Naive B cell (primary cell): ENCODE measurements at regions not wholly inside any gene's neighbourhood (a gene's known extent, or its start where the extent isn't known, plus 50 kb on each side); places are given as distances from the start of the nearest gene placed in this dataset.

Source experiments
- ATAC-seq, 2 donors: fragments of 150-1000 bp; cut with Tn5 transposase; 2 replicates each; pipeline ENCODE4 v1.10.0; 2021; ENCODE audit warnings: low read depth in 2 of 2, mild to moderate bottlenecking in 2 of 2, moderate library complexity in 2 of 2
- DNase-seq: peaks from one replicate; pipeline ENCODE4 v3.0.0; 2022
- H3K27ac Mint-ChIP-seq, 6 donors: one replicate each; pipeline ENCODE4 v1.8.0; 2020 to 2022; ENCODE audit warnings: mild to moderate bottlenecking in 6 of 6, mixed read lengths in 6 of 6, moderate library complexity in 5 of 6, inconsistent platforms in 2 of 6
- H3K27me3 Mint-ChIP-seq, 3 donors: one replicate each; pipeline ENCODE4 v1.8.0; 2021 to 2022; ENCODE audit warnings: mixed read lengths in 3 of 3, mild to moderate bottlenecking in 1 of 3
- H3K36me3 Mint-ChIP-seq, 2 donors: one replicate each; pipeline ENCODE4 v1.8.0; 2020 to 2022; ENCODE audit warnings: mixed read lengths in 2 of 2, inconsistent platforms in 1 of 2, mild to moderate bottlenecking in 1 of 2
- H3K4me1 Mint-ChIP-seq, 3 donors: one replicate each; pipeline ENCODE4 v1.8.0; 2020 to 2022; ENCODE audit warnings: mixed read lengths in 3 of 3, inconsistent platforms in 1 of 3, mild to moderate bottlenecking in 1 of 3, moderate library complexity in 1 of 3
- H3K4me3 Mint-ChIP-seq, 8 donors: one replicate each; pipeline ENCODE4 v1.8.0; 2020 to 2022; ENCODE audit warnings: mild to moderate bottlenecking in 8 of 8, mixed read lengths in 8 of 8, moderate library complexity in 8 of 8, inconsistent platforms in 2 of 8
- H3K9me3 Mint-ChIP-seq, 7 donors: one replicate each; pipeline ENCODE4 v1.8.0; 2020 to 2022; ENCODE audit warnings: mixed read lengths in 7 of 7, mild to moderate bottlenecking in 5 of 7, inconsistent platforms in 2 of 7, moderate library complexity in 1 of 7

DNA sequence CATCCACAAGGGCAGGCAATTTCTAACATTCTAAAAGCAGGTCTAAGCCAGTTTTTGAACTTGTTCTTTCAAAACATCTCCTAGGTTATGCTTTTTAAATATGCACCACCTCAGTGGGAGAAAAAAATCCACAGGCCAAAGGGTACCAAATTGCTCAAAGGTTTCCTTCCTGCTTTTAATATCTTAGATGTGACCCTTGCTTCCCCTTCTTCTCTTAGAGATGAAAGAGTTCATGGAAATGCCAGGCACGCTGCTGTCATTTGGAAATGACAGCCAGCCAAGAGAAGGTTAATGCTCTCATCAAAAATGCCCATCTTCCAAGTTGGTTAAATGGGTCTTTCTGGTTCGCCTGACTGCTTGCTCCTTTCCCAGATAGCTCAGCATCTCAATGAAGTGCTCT lies 497.1 kb downstream of the CD83 start:
- ATAC-seq (no peak), DNase-seq (no peak)
- H3K36me3 Mint-ChIP-seq = peaks cover 0 to 13% of the 10 kb centered on the region in 2 donors
- H3K4me3 Mint-ChIP-seq = no peak overlapping the region
- peaks cover 3 to 10% (median 8%) of the 10 kb centered on the region in 7 donors for H3K9me3 Mint-ChIP-seq
- peak overlapping the region in 1 of 6 donors; percentile 89 for H3K27ac Mint-ChIP-seq
- H3K4me1 Mint-ChIP-seq = peaks cover 21 to 71% (median 24%) of the 10 kb centered on the region in 3 donors
- no peaks in the 10 kb centered on the region for H3K27me3 Mint-ChIP-seq

DNA sequence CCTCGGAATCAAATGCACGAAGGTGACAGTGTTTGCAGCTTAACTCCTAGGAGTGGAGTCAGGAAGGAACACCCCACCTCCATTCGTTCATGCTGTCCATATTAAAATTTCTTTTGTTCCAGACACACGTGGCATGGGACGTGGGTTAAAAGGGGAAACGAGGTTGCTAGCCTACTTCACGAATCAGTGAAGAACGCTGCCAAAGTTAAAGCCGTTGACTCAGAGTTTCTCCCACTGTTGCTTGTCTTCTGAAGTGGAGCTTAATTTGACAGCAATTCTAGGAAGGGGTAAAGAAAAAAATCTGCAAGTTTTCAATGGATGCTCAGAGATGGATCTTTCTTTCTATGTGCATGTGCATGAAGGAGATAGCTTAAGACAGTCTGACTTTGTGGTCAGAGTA lies 499.1 kb downstream of the CD83 start:
- DNase-seq (no peak), ATAC-seq (no peak)
- Mint-ChIP-seq H3K27ac (peak overlapping the region in 2 of 6 donors; percentile 15 to 59), H3K36me3 (peaks cover 0 to 13% of the 10 kb centered on the region in 2 donors), H3K9me3 (peaks cover 3 to 10% (median 5%) of the 10 kb centered on the region in 7 donors), H3K27me3 (no peaks in the 10 kb centered on the region), H3K4me1 (peaks cover 22 to 65% (median 26%) of the 10 kb centered on the region in 3 donors), H3K4me3 (peak overlapping the region in 2 of 8 donors; percentile 0 to 25)

DNA sequence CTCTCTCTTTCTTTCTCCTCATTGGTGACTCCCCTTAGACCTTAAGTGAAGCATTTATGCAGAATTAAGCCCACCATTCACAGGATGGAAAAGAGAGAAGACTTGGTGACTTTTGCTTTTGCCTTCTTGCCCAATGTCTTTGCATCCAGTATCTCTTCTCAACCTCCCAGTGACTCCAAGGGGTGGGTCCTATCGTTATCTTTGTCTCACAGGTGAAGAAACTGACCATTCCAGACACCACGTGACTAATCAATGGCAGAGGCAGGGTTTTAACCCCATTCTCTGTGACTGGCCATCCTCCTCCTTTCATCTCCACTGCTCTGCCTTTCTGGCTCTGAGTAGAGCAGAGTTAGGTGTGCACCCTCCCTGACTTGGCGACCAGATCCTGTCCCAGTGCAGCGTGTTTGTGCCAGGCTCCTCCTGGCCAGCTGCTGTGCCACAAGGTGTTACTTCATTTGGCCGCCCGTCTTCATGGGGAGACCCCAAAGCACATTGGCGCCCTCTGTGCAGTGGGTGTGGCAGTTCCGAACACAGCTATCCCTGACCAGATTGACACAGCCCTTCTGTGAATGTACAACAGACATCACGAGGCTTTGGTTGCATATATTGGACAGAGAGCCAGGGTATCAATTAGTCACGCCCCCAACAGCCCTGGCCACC lies 501.3 kb downstream of the CD83 start:
- peaks cover 3 to 10% (median 5%) of the 10 kb centered on the region in 7 donors for H3K9me3 Mint-ChIP-seq
- peaks cover 33 to 72% (median 36%) of the 10 kb centered on the region in 3 donors for H3K4me1 Mint-ChIP-seq
- H3K4me3 Mint-ChIP-seq = peak overlapping the region in 1 of 8 donors; percentile 60
- peaks cover 0 to 4% of the 10 kb centered on the region in 2 donors for H3K36me3 Mint-ChIP-seq
- H3K27ac Mint-ChIP-seq = peak overlapping the region in 2 of 6 donors; percentile 61 to 90
- H3K27me3 Mint-ChIP-seq = no peaks in the 10 kb centered on the region
- DNase-seq (no peak), ATAC-seq (no peak)

DNA sequence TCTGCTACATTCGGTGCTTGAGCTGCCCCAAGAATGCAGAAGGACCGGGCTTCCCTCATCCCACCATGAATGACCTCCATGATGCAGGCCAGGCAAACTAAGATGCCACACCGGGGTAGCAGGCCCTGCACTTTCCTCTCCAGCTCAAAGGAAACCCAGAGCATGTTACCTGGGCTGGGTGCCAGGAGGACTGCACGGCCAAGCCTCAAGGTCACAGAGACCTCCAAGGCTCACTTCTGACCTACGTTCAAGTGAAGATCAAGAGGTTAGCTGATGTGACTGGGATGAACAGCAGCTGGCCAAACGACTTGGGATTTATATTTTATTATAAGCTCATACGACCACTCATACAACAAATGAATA lies 501.8 kb downstream of the CD83 start:
- H3K27me3 Mint-ChIP-seq = no peaks in the 10 kb centered on the region
- ATAC-seq = no peak
- H3K4me1 Mint-ChIP-seq = peaks cover 36 to 76% (median 38%) of the 10 kb centered on the region in 3 donors
- H3K4me3 Mint-ChIP-seq = no peak overlapping the region
- peaks cover 0 to 4% of the 10 kb centered on the region in 2 donors for H3K36me3 Mint-ChIP-seq
- H3K27ac Mint-ChIP-seq = no peak overlapping the region
- no peak for DNase-seq
- peaks cover 3 to 10% (median 5%) of the 10 kb centered on the region in 7 donors for H3K9me3 Mint-ChIP-seq

DNA sequence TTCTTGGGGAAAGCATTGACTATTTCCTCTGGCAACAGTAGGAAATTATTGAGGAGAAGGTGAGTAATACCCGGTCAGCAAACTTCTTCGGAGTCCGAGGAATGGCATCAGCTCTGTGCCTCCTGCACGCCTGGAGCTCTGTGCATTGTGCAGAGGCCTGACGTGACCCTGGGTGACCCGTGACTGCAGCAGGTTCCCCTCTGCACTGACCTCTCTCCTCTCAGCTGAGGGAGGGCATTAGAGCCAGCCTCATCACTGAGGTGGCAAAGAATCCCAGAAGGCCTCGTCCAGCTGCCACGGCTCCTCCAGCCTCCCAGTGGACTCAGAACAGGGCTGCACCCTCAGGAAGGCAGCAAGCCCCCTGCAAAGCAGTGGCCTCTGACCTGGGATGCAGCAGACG lies 502.9 kb downstream of the CD83 start:
- Mint-ChIP-seq H3K4me3 (no peak overlapping the region), H3K4me1 (peaks cover 38 to 77% (median 41%) of the 10 kb centered on the region in 3 donors), H3K27me3 (no peaks in the 10 kb centered on the region), H3K27ac (peak overlapping the region in 2 of 6 donors; percentile 13 to 72), H3K36me3 (peaks cover 0 to 4% of the 10 kb centered on the region in 2 donors), H3K9me3 (peaks cover under 1 to 7% (median 3%) of the 10 kb centered on the region in 7 donors)
- no peak for DNase-seq
- ATAC-seq = no peak

DNA sequence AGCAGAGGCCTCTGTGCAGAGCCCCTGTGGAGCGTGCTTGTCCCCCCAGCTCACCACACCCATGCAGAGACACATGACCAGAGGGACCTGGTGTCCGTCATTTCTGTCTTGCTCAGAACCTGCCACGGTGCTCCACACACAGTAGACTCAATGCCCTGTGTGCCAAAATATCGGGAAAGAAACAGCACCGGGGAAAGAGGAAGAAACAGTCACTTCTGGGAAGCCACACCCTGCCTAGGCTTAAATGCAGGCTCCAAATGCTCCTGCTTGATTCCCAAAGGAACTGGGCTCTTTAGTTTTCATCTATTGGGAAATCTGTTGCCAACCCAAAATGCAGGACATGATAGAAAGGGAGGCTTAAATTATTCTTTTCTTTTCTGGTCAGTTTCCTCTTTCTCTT lies 503.9 kb downstream of the CD83 start:
- peaks cover 0 to 4% (median 0%) of the 10 kb centered on the region in 7 donors for H3K9me3 Mint-ChIP-seq
- no peaks in the 10 kb centered on the region for H3K27me3 Mint-ChIP-seq
- H3K27ac Mint-ChIP-seq = peak overlapping the region in 4 of 6 donors; percentile 44 to 93 (median 78)
- peaks cover 38 to 77% (median 44%) of the 10 kb centered on the region in 3 donors for H3K4me1 Mint-ChIP-seq
- DNase-seq (no peak), ATAC-seq (no peak)
- peaks cover 0 to 4% of the 10 kb centered on the region in 2 donors for H3K36me3 Mint-ChIP-seq
- peak overlapping the region in 7 of 8 donors; percentile 38 to 89 (median 62) for H3K4me3 Mint-ChIP-seq

DNA sequence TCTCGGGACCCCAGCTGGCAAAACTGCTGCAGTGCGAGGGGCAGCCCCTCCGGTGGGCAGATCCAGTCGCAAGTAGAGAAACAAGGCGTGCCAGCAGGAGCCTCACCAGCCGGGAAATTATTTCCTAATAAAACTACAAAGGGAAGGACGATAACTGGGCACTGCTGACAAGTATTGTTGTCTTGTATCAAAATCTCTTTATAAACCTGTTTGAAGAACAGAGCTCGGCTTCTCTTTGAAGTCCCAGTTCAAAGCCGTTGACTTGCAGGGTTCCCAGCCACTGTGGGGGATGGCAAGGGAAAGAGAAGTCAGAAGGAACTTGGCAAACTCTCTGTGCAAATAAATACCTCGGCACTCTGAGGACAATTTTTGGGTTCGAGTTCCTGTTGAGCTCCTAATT lies 504.5 kb downstream of the CD83 start:
- peaks cover 0 to 3% of the 10 kb centered on the region in 2 donors for H3K36me3 Mint-ChIP-seq
- H3K9me3 Mint-ChIP-seq = peaks cover 0 to 2% (median 0%) of the 10 kb centered on the region in 7 donors
- H3K4me1 Mint-ChIP-seq = peaks cover 38 to 72% (median 43%) of the 10 kb centered on the region in 3 donors
- no peak for DNase-seq
- H3K27ac Mint-ChIP-seq = peak overlapping the region in 3 of 6 donors; percentile 44 to 85 (median 72)
- no peak for ATAC-seq
- H3K4me3 Mint-ChIP-seq = peak overlapping the region in 6 of 8 donors; percentile 38 to 89 (median 56)
- H3K27me3 Mint-ChIP-seq = no peaks in the 10 kb centered on the region

DNA sequence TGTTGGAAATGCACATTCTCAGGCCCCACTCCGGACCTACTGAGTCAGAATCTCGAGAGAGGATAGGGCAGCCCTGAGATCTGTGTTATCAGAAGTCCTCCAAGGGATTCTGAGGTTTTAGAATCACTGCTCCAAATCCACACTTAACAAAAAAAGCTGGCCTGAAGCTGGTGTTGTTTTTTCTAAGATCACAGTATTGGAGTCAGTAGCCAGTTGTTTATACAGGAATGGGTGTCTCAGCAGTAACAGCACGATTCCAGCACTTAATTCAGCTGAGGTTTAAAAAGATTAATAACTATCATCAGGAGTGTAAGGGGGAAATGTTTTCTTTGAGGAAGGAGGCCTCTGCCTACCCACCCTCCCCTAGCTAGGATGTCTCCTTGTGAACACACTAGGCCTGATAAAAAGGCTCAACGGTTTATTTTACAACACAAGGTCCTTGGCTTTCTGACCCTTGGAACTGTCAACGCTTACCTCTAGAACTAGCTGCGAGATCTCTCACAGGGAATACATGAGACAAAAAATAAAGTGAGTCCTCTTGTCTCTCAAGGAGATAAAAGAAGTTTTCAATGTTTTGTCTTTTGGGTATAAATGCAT lies 505.4 kb downstream of the CD83 start:
- H3K9me3 Mint-ChIP-seq = no peaks in the 10 kb centered on the region
- peaks cover 33 to 70% (median 39%) of the 10 kb centered on the region in 3 donors for H3K4me1 Mint-ChIP-seq
- peaks cover 2 to 10% of the 10 kb centered on the region in 2 donors for H3K36me3 Mint-ChIP-seq
- H3K27ac Mint-ChIP-seq = peak overlapping the region in 4 of 6 donors; percentile 5 to 86 (median 36)
- ATAC-seq (no peak), DNase-seq (no peak)
- no peaks in the 10 kb centered on the region for H3K27me3 Mint-ChIP-seq
- H3K4me3 Mint-ChIP-seq = peak overlapping the region in 2 of 8 donors; percentile 62 to 69

DNA sequence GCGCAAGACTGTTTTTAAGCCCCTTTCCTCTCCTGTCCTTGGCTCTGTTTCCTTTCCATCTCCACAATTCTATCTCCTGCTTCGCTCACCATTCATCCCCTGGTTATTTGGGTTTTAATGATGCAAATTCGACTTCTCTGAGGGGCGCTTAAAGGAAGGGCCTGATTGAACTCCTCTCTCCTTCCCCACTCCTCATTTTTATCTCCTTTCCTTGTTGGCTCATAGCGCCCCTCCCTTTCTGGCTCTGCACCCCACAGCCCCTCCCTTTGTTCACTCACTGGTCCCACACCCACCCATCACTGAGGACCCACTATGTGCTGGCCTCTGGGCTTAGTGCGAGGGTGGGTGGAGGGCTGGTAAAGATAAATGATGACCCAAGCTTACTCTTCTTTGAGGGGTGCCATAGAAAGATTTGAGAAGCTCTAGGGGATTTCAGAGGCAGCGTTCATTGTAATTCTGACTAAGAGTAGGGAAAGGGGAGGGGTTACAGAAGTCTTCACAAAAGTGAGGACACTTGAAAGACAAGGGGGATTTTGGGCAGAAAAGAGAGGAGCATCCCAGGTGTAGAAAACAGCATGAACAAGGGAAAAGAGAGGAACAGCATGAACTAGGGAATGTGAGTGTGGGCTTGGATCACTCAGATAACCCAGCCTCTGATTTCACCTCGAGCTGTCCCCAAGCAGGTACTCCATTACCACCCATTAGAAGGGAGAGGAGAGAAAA lies 507.8 kb downstream of the CD83 start:
- no peaks in the 10 kb centered on the region for H3K27me3 Mint-ChIP-seq
- ATAC-seq = no peak
- no peak overlapping the region for H3K4me3 Mint-ChIP-seq

DNA sequence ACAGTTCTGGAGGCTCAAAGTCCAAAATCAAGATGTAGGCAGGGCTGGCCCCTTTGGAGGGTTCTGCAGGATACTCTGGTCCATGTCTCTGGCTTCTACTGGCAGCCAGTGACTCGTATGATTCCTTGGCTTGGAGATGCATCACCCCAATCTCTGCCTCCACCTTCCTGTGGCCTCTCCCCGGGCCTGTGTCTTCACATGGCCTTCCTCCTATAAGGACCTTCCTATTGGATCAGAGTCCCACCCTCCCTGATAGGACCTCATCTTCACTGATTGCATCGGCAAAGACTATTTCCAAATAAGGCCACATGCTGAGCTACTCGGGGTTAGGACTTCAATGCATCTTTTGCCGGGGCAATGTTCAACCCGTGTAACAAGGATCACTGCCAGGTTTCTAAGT lies 509.0 kb downstream of the CD83 start:
- Mint-ChIP-seq H3K27me3 (no peaks in the 10 kb centered on the region), H3K27ac (peak overlapping the region in 3 of 6 donors; percentile 9 to 57 (median 28)), H3K36me3 (peaks cover 8 to 25% of the 10 kb centered on the region in 2 donors), H3K9me3 (no peaks in the 10 kb centered on the region), H3K4me3 (no peak overlapping the region), H3K4me1 (peaks cover 39 to 63% (median 40%) of the 10 kb centered on the region in 3 donors)
- ATAC-seq (no peak), DNase-seq (no peak)

More for the DNA sequence above, 507.8 kb downstream of the CD83 start:
- no peak for DNase-seq
- Mint-ChIP-seq H3K27ac (peak overlapping the region in 5 of 6 donors; percentile 17 to 94 (median 73)), H3K9me3 (no peaks in the 10 kb centered on the region), H3K36me3 (peaks cover 8 to 20% of the 10 kb centered on the region in 2 donors), H3K4me1 (peaks cover 38 to 62% (median 44%) of the 10 kb centered on the region in 3 donors)

DNA sequence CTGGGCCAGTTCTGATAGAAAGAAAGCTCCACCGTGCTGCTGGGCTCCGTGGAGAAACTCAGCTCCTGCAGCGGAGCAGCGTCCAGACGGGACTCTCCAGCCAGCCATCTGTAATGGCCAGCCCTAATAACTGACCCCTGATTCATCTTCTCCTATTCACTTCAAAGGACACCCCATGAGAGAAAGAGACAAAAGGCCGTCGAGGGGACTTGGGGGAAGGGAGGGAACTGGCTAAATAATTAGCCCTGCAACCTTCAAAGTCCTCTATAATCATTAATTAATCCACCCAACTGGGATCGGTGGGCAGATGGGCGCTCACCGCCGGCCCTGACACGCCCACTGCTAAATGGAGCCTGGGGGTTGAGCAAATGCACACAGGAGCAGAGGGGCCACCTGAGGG lies 512.4 kb downstream of the CD83 start:
- ATAC-seq = no peak

DNA sequence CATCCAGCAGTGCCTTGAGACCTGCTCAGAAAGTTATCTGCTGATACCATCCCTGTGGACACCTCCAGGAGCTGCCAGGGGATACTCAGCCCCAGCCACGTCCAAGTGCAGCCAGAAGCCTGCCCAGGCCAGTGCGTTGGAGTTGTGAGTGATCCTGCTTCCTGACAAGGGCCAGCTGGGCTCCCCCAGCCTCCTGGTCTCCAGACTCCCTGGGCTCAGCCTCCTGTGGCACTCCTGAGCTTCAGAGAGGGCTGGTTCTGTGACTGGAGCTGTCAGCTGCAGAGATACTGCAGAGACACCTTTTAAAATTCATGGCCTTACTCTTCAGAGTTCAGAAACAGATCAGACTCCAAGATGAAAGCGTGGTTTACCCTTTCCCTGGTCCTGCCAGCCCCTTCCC lies 515.9 kb downstream of the CD83 start:
- DNase-seq = no peak
- Mint-ChIP-seq H3K9me3 (peaks cover 0 to under 1% (median 0%) of the 10 kb centered on the region in 7 donors), H3K27ac (peak overlapping the region; percentile 60 to 99 (median 98)), H3K27me3 (no peaks in the 10 kb centered on the region), H3K4me1 (peaks cover 63 to 80% (median 72%) of the 10 kb centered on the region in 3 donors), H3K4me3 (peak overlapping the region; percentile 10 to 93 (median 85)), H3K36me3 (peaks cover under 1 to 11% of the 10 kb centered on the region in 2 donors)
- no peak for ATAC-seq

More for the DNA sequence above, 512.4 kb downstream of the CD83 start:
- Mint-ChIP-seq H3K27ac (peak overlapping the region in 1 of 6 donors; percentile 65), H3K27me3 (no peaks in the 10 kb centered on the region), H3K4me3 (no peak overlapping the region), H3K4me1 (peaks cover 44 to 64% (median 48%) of the 10 kb centered on the region in 3 donors), H3K36me3 (peaks cover 8 to 25% of the 10 kb centered on the region in 2 donors), H3K9me3 (no peaks in the 10 kb centered on the region)
- no peak for DNase-seq

DNA sequence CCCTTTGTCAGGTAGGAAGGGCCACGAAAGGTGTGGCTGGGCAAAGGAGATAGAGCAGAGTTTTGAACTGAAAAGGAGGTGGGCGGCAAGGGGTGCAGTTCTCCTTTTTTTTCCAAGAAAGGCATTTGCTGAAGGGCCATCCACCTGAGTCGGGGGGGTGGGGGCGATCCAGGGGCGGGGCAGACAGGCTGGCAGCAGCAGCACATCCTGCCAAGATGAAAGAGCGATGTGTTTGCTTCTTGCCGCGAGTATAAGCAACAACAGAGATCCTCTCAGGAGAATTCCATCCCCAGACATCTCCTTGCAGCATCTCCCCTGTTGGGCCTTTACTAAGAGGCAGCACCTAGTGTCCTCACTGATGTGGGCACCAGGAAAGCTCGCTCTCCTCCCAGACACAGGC lies 516.5 kb downstream of the CD83 start:
- Mint-ChIP-seq H3K36me3 (peaks cover 0 to 11% of the 10 kb centered on the region in 2 donors), H3K9me3 (peaks cover 0 to 3% (median 0%) of the 10 kb centered on the region in 7 donors), H3K4me1 (peaks cover 66 to 84% (median 78%) of the 10 kb centered on the region in 3 donors), H3K27ac (peak overlapping the region; percentile 90 to 99 (median 98)), H3K4me3 (peak overlapping the region; percentile 53 to 93 (median 85)), H3K27me3 (no peaks in the 10 kb centered on the region)
- DNase-seq (no peak), ATAC-seq (no peak)
